ENCODE measurements at regions not wholly inside any gene's neighbourhood (a gene's known extent, or its start where the extent isn't known, plus 50 kb on each side); places are given as distances from the start of the nearest gene placed in this dataset.

- TF ChIP-seq POLR2AphosphoS5 (IDR thresholded peaks at IDR 0.05) (no peak), POLR2A (IDR thresholded peaks at IDR 0.05) (no peak), CTCF (IDR thresholded peaks at IDR 0.05) (no peak), EP300 (IDR thresholded peaks at IDR 0.05) (no peak)
These were observed 85.4 kb upstream of the VOPP1 start for GRCh38 chr7:55657654-55658053.

All from suprapubic skin (tissue), 4 donors.